OCI-LY3 (cell line): ENCODE measurements at regions not wholly inside any gene's neighbourhood (a gene's known extent, or its start where the extent isn't known, plus 50 kb on each side); places are given as distances from the start of the nearest gene placed in this dataset.

Source experiments
- H2AFZ ChIP-seq: fragments of 200-600, 300-600 bp; shearing (Covaris generic); 2 replicates; pipeline ENCODE4 v1.6.0; 2014; ENCODE audit warnings: antibody characterized with exemption, low read depth, low read length
- H3K27ac ChIP-seq: fragments of 200-600, 300-600 bp; sonication (generic); 2 replicates; pipeline ENCODE4 v1.5.1; 2014; ENCODE audit warnings: mild to moderate bottlenecking, low read length, moderate library complexity, mixed read lengths
- H3K27me3 ChIP-seq: fragments of 200-600, 300-600 bp; sonication (generic); 2 replicates; pipeline ENCODE4 v1.6.1; 2014; ENCODE audit warnings: low read depth, low read length, mixed read lengths
- H3K36me3 ChIP-seq: fragments of 200-600, 300-600 bp; sonication (generic); replicated peaks from 2 replicates; pipeline ENCODE3; 2014; ENCODE audit warnings: low read depth, low read length, mixed read lengths
- H3K4me1 ChIP-seq: fragments of 300-600, 200-600 bp; sonication (generic); 2 replicates; pipeline ENCODE4 v1.6.1; 2014; ENCODE audit warnings: low read length, mixed read lengths
- H3K4me2 ChIP-seq: fragments of 200-600, 300-600 bp; sonication (generic); 2 replicates; pipeline ENCODE4 v1.6.1; 2014; ENCODE audit warnings: low read length, mixed read lengths
- H3K4me3 ChIP-seq: fragments of 300-600, 200-600 bp; sonication (generic); 2 replicates; pipeline ENCODE4 v1.5.1; 2014; ENCODE audit warnings: antibody characterized with exemption, mild to moderate bottlenecking, low read length, moderate library complexity
- H3K79me2 ChIP-seq: fragments of 300-600, 200-600 bp; shearing (Covaris generic); 2 replicates; pipeline ENCODE4 v1.6.1; 2014; ENCODE audit warnings: mild to moderate bottlenecking, low read length, mixed read lengths
- H3K9ac ChIP-seq: fragments of 300-600, 200-600 bp; shearing (Covaris generic); 2 replicates; pipeline ENCODE4 v1.6.0; 2014; ENCODE audit warnings: mild to moderate bottlenecking, low read length, moderate library complexity
- H3K9me3 ChIP-seq: fragments of 200-600, 300-600 bp; shearing (Covaris generic); 2 replicates; pipeline ENCODE4 v1.6.1; 2014; ENCODE audit warnings: low read length, mixed read lengths; ENCODE audit not compliant: insufficient read depth
- H4K20me1 ChIP-seq: fragments of 200-600, 300-600 bp; sonication (generic); 2 replicates; pipeline ENCODE4 v1.6.1; 2016; ENCODE audit warnings: low read length, mixed read lengths; ENCODE audit not compliant: insufficient read depth
- EZH2phosphoT487 ChIP-seq: fragments of 200-600 bp; shearing (Covaris generic); IDR thresholded peaks from 2 replicates; pipeline ENCODE4 v1.6.1; 2018; ENCODE audit warnings: antibody characterized with exemption, mixed run types, low read depth
- TF ChIP-seq, protein P1 (sequence below): fragments of 200-600, 300-600 bp; sonication (generic); IDR thresholded peaks from 2 replicates; pipeline ENCODE4 v1.5.1; 2014; ENCODE audit warnings: antibody characterized with exemption, low read length, low read depth

DNA sequence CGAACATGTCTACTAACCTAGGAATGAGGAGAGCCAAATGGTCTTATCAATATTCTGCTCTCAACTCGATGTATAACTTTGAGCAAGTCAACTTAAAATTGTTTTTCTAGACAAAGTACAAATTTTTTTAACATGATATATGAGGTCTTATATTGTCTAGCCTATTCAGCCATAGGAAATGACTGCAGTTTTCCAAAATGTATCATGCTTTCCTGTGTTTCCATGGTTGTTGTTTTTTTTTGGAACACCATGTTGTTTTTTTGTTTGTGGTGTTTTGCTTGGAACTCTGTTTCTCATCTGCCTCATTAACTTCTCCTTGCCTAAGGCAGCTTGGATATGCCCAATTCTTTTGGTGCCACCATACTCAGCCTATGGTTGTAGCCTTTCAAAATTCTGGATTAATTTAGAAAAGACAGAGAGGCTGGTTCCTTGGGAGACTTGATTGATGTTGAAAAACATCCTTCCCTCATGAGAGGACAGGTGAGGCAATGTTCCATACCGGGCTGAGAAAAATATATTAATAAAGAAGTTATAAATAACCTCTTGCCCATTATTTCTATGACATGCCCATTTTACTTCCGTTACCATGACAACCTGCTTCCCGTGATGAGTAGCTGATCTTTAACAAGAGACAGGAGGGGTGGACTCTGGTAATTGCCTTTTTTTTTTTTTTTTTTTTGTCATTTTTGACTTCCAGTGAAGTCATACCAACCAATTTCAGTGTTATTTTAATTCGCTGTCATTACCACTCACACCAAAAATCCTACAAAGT is 687.9 kb upstream of the GRM7 start:
- H3K79me2 ChIP-seq = no peaks in the 10 kb centered on the region
- TF ChIP-seq, protein P1, sequence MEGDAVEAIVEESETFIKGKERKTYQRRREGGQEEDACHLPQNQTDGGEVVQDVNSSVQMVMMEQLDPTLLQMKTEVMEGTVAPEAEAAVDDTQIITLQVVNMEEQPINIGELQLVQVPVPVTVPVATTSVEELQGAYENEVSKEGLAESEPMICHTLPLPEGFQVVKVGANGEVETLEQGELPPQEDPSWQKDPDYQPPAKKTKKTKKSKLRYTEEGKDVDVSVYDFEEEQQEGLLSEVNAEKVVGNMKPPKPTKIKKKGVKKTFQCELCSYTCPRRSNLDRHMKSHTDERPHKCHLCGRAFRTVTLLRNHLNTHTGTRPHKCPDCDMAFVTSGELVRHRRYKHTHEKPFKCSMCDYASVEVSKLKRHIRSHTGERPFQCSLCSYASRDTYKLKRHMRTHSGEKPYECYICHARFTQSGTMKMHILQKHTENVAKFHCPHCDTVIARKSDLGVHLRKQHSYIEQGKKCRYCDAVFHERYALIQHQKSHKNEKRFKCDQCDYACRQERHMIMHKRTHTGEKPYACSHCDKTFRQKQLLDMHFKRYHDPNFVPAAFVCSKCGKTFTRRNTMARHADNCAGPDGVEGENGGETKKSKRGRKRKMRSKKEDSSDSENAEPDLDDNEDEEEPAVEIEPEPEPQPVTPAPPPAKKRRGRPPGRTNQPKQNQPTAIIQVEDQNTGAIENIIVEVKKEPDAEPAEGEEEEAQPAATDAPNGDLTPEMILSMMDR = no peak
- TF ChIP-seq EZH2phosphoT487 = no peak
- H3K36me3 ChIP-seq = peaks cover 6% of the 10 kb centered on the region
- no peak overlapping the region for H3K9ac ChIP-seq
- H2AFZ ChIP-seq = no peak overlapping the region
- H4K20me1 ChIP-seq = no peaks in the 10 kb centered on the region
- peaks cover 12% of the 10 kb centered on the region for H3K4me1 ChIP-seq
- no peak overlapping the region for H3K4me3 ChIP-seq
- no peak overlapping the region for H3K27ac ChIP-seq
- no peaks in the 10 kb centered on the region for H3K9me3 ChIP-seq
- H3K4me2 ChIP-seq = no peak overlapping the region
- no peaks in the 10 kb centered on the region for H3K27me3 ChIP-seq

DNA sequence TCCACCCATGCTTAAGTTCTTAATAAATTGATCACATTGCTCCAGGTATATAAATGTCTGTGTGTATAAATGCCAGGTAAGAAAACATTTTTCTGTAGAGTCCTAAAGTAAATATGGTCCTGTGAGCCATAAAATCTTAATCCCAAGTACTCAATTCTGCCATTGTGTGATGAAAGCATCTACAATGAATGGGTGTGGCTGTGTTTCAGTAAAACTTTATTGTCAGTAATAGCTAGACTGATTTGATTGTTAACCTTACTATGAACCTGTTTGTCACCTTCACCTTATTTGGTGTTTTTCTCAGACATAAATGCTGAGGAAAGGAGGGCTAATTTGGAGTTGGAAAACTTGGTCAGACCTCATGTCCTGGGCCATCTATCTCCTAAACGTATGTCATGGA is 683.5 kb upstream of the GRM7 start:
- H3K79me2 ChIP-seq = no peaks in the 10 kb centered on the region
- H3K9me3 ChIP-seq = no peaks in the 10 kb centered on the region
- H3K27ac ChIP-seq = no peak overlapping the region
- H3K9ac ChIP-seq = no peak overlapping the region
- TF ChIP-seq, protein P1 = no peak
- TF ChIP-seq EZH2phosphoT487 = no peak
- no peaks in the 10 kb centered on the region for H3K36me3 ChIP-seq
- H2AFZ ChIP-seq = no peak overlapping the region
- H3K4me3 ChIP-seq = no peak overlapping the region
- H3K4me1 ChIP-seq = peaks cover 5% of the 10 kb centered on the region; the same call in 1 of the 2 replicates
- H3K4me2 ChIP-seq = no peak overlapping the region
- H4K20me1 ChIP-seq = no peaks in the 10 kb centered on the region
- no peaks in the 10 kb centered on the region for H3K27me3 ChIP-seq

DNA sequence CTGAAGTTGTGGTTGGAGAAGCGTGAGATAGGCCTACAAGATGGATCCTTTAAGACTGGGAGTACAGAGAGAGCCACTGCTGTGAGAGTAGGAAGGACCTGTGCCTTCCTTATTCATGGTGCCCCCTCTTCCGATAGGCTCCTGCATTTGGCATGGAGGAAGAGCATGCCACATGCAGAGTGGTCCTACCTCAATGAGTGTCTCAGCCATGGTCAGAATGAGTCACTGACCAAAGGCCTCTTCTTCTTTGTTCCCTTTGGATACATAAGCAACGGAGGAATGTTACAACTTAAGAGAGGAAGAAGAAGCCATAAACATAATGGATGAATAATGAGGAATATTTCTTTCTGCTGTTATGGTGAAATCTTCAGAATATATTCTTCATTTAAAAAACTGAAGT is 681.2 kb upstream of the GRM7 start:
- Histone ChIP-seq H3K36me3 (no peaks in the 10 kb centered on the region), H3K27ac (no peak overlapping the region), H3K9me3 (no peaks in the 10 kb centered on the region), H3K4me1 (peaks cover 5% of the 10 kb centered on the region; the same call in 1 of the 2 replicates), H3K4me2 (no peak overlapping the region), H3K4me3 (no peak overlapping the region), H3K27me3 (no peaks in the 10 kb centered on the region), H4K20me1 (no peaks in the 10 kb centered on the region), H3K9ac (no peak overlapping the region), H2AFZ (no peak overlapping the region), H3K79me2 (no peaks in the 10 kb centered on the region)
- TF ChIP-seq, protein P1 = no peak

DNA sequence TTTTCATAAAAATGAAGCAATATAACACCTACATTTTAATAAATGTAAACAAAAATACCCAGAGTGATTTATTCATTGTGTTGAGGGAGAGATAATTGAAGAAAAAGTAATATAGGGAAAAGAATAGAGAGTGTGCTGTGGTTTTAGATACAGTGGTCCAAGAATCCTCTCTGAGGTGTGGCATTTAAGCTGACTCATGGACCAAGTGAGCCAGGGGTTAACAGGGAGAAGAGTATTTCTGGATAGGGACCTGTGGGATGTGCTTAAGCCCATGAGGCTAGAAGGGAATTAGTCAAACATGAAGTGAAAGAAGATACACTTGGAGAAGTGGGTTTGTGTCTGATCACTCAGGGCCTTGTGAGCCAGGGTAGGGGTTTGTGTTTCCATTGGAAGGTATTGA is 680.7 kb upstream of the GRM7 start:
- Histone ChIP-seq H3K79me2 (no peaks in the 10 kb centered on the region), H3K4me2 (no peak overlapping the region), H3K9me3 (no peaks in the 10 kb centered on the region), H3K27ac (no peak overlapping the region), H3K9ac (no peak overlapping the region), H3K4me3 (no peak overlapping the region), H3K36me3 (no peaks in the 10 kb centered on the region), H3K27me3 (no peaks in the 10 kb centered on the region), H3K4me1 (peaks cover 5% of the 10 kb centered on the region; the same call in 1 of the 2 replicates), H2AFZ (no peak overlapping the region), H4K20me1 (no peaks in the 10 kb centered on the region)
- TF ChIP-seq EZH2phosphoT487 = no peak
- TF ChIP-seq, protein P1 = no peak
